Medulla oblongata (tissue), 1 donor: ENCODE measurements at regions not wholly inside any gene's neighbourhood (a gene's known extent, or its start where the extent isn't known, plus 50 kb on each side); places are given as distances from the start of the nearest gene placed in this dataset.
"Not testable (repeated sequence)": the region's sequence is repeated elsewhere in the genome, so short reads cannot be mapped to it uniquely, and the experiment has no call there.

Source experiments
- DNase-seq: peaks from one replicate; pipeline ENCODE4 v3.0.0-alpha.2; 2015; ENCODE audit errors: extremely low spot score

DNA sequence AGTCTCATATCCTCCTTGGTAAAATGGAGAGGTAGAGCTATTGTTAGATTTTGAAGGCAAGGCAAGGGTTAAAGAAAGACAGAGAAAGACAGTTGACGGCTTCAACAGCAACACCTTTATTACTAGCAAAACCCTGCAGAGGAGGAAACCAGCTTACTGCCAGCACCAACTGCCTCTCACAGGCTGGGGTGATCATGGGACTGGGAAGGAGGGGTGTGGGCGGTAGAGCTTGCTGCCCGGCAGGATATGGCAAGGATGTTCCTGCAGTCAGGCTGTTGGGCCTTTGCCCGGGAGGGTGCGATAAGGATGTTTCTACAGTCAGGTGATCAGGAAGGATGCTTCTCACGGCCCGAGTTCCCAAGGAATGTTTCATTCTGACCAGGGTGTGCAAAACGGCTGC, 310.0 kb downstream of the FOXD4L4 start:
- not testable (repeated sequence) for DNase-seq

DNA sequence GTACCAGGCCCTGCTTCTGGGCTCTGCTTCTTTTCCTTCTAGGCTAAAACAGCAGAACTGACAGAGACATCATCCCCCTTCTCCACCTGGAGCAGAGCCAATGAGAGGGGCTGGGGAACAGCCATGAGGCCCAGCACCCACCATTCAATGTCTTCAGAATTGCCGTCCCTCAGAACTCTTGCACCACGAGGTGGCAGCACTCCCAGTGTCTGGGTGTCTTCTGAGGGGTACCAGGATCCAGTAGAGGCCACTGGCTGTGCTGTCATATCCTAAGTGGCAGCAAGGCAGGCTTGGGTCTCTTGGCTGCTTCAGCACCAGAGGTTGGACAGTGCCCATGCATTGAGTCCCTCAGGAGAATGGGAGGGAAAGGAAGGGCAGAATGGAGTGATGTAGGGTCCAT, 312.8 kb downstream of the FOXD4L4 start:
- not testable (repeated sequence) for DNase-seq

DNA sequence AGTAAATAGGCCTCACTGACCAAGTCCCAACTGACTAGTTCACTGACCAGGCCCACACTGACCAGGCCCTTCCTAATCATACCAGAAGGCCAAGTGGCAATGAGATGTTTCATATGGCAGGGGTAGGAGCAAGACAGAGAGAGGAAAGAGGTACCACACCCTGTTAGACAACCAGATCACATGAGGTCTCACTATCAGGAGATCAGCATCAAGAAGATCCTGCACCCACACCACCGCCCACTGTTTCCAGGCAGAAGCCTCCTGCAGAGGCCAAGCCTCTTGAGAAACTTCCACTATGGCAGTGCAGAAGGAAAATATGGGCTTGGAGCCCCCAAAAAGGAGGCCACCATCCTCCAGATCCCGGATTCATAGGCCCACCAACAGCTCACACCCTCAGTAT, 317.8 kb downstream of the FOXD4L4 start:
- DNase-seq, result not testable (repeated sequence)

DNA sequence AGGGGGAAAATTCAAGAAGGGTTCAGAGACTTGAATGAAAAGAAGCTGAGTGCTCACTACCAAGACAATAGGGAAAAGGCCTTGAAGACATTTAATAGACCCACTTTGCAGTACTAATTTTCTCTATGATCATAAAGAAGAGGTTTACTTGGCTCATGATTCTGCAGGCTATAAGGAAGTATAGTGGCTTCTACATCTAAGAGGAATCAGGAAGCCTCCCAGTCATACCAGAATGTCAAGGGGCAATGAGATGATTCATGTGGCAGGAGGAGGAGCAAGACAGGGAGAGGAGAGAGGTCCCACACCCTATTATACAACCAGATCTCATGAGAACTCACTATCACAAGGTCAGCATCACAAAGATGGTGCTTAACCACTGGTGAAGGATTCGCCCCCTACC, 323.7 kb downstream of the FOXD4L4 start:
- DNase-seq, result not testable (repeated sequence)

DNA sequence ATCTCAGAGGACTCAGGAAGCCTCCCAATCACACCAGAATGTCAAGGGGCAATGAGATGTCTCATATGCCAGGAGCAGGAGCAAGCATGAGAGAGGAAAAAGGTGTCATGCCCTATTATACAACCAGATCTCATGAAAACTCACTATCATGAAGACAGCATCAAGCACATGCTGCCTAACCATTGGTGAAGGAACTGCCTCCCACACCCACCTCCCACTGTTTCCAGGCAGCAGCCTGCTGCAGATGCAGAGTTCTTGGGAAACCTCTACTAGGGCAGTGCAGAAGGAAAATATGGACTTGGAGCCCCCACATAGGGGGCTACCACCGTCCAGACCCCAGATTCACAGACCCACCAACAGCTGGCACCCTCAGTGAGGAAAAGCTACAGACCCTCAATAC, 326.9 kb downstream of the FOXD4L4 start:
- DNase-seq, result not testable (repeated sequence)

DNA sequence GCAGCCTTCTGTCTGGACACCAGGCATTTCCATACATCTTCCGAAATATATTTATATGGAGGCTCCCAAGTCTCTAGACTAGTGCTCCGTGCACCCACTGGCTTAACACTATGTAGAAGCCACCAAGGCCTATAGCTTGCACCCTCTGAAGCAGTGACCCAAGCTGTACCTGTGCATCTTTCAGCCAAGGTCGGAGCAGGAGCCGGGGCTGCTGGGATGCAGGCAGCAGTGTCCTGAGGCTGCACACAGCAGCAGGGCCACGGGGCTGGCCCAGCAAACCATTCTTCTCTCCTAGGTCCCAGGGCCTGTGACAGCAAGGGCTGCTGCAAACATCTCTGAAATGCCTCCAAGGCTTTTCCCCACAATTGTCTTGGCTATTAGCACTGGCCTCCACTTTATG, 328.8 kb downstream of the FOXD4L4 start:
- DNase-seq, result not testable (repeated sequence)

DNA sequence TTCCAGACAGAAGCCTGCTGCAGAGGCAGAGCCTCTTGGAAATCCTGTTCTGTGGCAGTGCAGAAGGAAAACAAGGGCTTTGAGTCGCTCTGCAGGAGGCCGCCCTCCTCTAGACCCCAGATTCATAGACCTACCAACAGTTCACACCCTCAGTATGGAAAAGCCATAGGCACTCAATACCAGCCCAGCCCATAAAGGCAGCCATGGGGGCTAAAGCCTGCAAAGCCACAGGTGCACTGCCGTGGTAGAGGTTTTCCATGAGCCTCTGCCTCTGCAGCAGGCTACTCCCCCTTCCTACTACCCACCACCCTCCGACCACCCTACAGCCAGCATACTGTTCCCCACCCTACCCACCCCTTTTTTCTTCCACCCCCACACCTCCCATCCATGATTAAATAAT, 330.3 kb downstream of the FOXD4L4 start:
- peak; percentile 0 for DNase-seq

DNA sequence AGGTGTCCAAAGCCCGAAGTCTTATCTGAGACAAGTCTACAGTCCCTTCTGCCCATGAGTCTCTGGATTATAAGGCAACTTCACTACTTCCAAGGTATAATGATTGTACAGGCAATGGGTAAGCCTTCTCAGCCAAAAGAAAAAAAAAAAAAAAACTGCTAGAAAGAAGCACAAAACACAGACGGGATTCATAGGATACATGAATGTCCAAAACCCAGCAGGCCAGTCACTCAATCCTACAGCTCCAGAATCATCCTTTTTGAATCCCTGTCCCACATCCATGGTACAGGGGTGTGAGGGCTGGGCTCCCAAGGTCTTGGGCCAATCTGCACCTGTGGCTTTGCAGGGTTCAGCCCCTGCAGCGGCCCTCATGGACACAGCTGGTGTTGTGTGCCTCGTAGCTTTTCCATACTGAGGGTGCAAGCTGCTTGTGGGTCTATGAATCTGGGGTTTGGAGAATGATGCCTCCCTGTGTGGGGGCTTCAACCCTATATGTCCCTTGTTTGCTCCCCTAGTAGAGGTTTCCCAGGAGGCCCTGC, 331.6 kb downstream of the FOXD4L4 start:
- DNase-seq, result not testable (repeated sequence)

DNA sequence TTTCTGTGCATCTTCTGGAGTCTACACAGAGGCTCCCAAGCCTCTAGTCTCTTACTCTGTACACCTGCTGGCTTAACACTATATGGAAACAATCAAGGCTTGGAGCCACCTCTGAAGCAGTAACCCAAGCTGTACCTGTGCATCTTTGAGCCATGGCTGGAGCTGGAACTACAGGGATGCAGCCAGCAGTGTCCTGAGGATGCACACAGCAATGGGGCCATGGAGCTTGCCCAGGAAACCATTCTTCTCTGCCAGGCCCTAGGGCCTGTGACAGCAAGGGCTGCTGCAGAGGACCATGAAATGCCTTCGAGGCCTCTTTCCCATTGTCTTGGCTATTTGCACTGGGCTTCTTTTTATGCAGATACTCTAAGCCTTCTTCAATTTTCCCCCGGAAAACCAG, 332.1 kb downstream of the FOXD4L4 start:
- not testable (repeated sequence) for DNase-seq

DNA sequence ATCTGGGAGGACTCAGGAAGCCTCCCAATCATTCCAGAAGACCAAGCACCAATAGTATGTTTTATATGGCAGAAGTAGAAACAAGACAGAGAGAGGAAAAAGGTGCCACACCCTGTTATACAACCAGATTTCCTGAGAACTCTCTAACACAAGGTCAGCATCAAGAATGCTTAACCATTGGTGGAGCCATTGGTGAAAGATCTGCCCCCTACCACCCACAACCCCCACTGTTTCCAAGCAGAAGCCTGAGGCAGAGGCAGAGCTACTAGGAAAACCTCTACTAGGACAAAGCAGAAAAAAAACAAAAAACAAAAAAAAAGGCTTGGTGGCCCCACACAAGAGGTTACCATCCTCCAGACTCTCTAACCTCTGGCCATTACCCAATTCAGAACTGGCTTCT, 336.2 kb downstream of the FOXD4L4 start:
- DNase-seq, result not testable (repeated sequence)

DNA sequence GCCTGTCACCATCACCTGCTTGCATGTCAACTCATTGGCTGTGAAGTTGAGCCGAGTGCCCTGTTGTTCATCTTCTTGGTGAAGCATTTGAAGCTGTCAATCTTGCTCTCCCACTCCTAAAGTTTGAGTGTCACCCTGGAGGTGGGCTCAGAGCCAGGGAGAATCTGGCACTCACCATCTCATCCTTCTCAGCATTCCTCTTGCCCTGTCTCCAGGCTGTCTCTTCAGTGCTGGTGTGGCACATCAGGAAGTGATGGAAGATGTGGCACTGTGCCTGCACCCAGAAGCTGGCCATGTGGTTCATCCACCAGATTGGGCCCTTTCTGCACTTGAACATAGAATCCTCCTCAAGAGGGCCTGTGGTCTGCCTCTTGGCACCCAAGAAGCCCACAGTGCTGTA, 345.9 kb downstream of the FOXD4L4 start:
- not testable (repeated sequence) for DNase-seq
